Brain microvascular endothelial cell (primary cell): ENCODE measurements at regions not wholly inside any gene's neighbourhood (a gene's known extent, or its start where the extent isn't known, plus 50 kb on each side); places are given as distances from the start of the nearest gene placed in this dataset.

Experiments
- DNase-seq: peaks from one replicate; pipeline ENCODE4 v3.0.0-alpha.2; 2020
- H3K27ac ChIP-seq: fragments of 250-450 bp; sonication (Bioruptor Pico); 2 replicates; pipeline ENCODE4 v1.5.1; 2020; ENCODE audit warnings: mild to moderate bottlenecking, moderate library complexity
- H3K27me3 ChIP-seq: fragments of 250-450 bp; sonication (Bioruptor Pico); replicated peaks from 2 replicates; pipeline ENCODE4 v1.5.1; 2020; ENCODE audit warnings: mild to moderate bottlenecking
- H3K36me3 ChIP-seq: fragments of 250-450 bp; sonication (Bioruptor Pico); replicated peaks from 2 replicates; pipeline ENCODE4 v1.5.1; 2020; ENCODE audit warnings: mild to moderate bottlenecking
- H3K4me3 ChIP-seq: 2 replicates; pipeline ENCODE4 v1.5.1; 2011; ENCODE audit warnings: low read depth, mild to moderate bottlenecking, control low read depth, low read length, moderate library complexity
- CTCF ChIP-seq: IDR thresholded peaks from 2 replicates; pipeline ENCODE4 v1.5.1; 2011; ENCODE audit warnings: low read depth, mild to moderate bottlenecking, moderate library complexity, low read length, control low read depth, inconsistent platforms; ENCODE audit errors: missing control alignments
- in situ Hi-C: cut with HindIII; loops from 2 replicates; pipeline ENCODE4 v1.10.0; 2017; ENCODE audit warnings: low sequenced_read_pairs, low pct_ligation_motif_present

- DNase-seq: no peak
- Histone ChIP-seq H3K27ac (no peak overlapping the region), H3K36me3 (no peaks in the 10 kb centered on the region), H3K4me3 (no peak overlapping the region), H3K27me3 (no peaks in the 10 kb centered on the region)
- in situ Hi-C loops: no loop called here
- TF ChIP-seq CTCF: no peak
Measured at GRCh38 chr22:49243965-49244364, 583.7 kb downstream of the BRD1 start.

- no peaks in the 10 kb centered on the region for H3K36me3 ChIP-seq
Measured at GRCh38 chr22:49243335-49243734, 584.3 kb downstream of the BRD1 start.

GRCh38 chr22:49242480-49242879 lies 585.2 kb downstream of the BRD1 start:
- H3K27ac ChIP-seq: no peak overlapping the region
- H3K4me3 ChIP-seq: no peak overlapping the region
- H3K27me3 ChIP-seq: no peaks in the 10 kb centered on the region
- in situ Hi-C loops: no loop called here
- DNase-seq: no peak
- H3K36me3 ChIP-seq: no peaks in the 10 kb centered on the region
- no peak for TF ChIP-seq CTCF

More at GRCh38 chr22:49243335-49243734, 584.3 kb downstream of the BRD1 start:
- Histone ChIP-seq H3K4me3 (no peak overlapping the region), H3K27me3 (no peaks in the 10 kb centered on the region), H3K27ac (no peak overlapping the region)
- no peak for DNase-seq
- TF ChIP-seq CTCF: no peak
- in situ Hi-C loops: no loop called here

- no peak overlapping the region for H3K27ac ChIP-seq
- no peaks in the 10 kb centered on the region for H3K27me3 ChIP-seq
- no peak for DNase-seq
- in situ Hi-C loops: no loop called here
- H3K36me3 ChIP-seq: no peaks in the 10 kb centered on the region
- H3K4me3 ChIP-seq: no peak overlapping the region
- no peak for TF ChIP-seq CTCF
Measured at GRCh38 chr22:49241174-49241851, 586.4 kb downstream of the BRD1 start.

GRCh38 chr22:49240472-49240871 lies 587.2 kb downstream of the BRD1 start:
- no peak for DNase-seq
- no peak for TF ChIP-seq CTCF
- Histone ChIP-seq H3K36me3 (no peaks in the 10 kb centered on the region), H3K4me3 (no peak overlapping the region), H3K27me3 (no peaks in the 10 kb centered on the region), H3K27ac (no peak overlapping the region)
- in situ Hi-C loops: no loop called here

GRCh38 chr22:49240016-49240380 lies 587.7 kb downstream of the BRD1 start:
- in situ Hi-C loops: no loop called here
- no peaks in the 10 kb centered on the region for H3K36me3 ChIP-seq
- no peak for DNase-seq
- no peak overlapping the region for H3K27ac ChIP-seq
- no peak for TF ChIP-seq CTCF
- no peaks in the 10 kb centered on the region for H3K27me3 ChIP-seq
- no peak overlapping the region for H3K4me3 ChIP-seq
